ENCODE measurements at regions not wholly inside any gene's neighbourhood (a gene's known extent, or its start where the extent isn't known, plus 50 kb on each side); places are given as distances from the start of the nearest gene placed in this dataset.

GRCh38 chrX:124209792-124210576 is 122.5 kb upstream of the TEX13D start:
- Histone ChIP-seq H3K27ac (no peak overlapping the region), H3K4me1 (no peaks in the 10 kb centered on the region), H3K4me3 (no peak overlapping the region), H3K27me3 (no peaks in the 10 kb centered on the region), H3K36me3 (no peaks in the 10 kb centered on the region), H3K9me3 (no peaks in the 10 kb centered on the region)
- 38 to 45% methylated on average over 6 of the region's 6 CpGs for WGBS, 2 donors
- intact Hi-C loops (cut with DNase I): no loop called here
- no peak for TF ChIP-seq CTCF (IDR thresholded peaks at IDR 0.05)
- no peak for TF ChIP-seq POLR2A (IDR thresholded peaks at IDR 0.05)
- DNase-seq: no peak

GRCh38 chrX:124211312-124211942 is 121.0 kb upstream of the TEX13D start:
- 52 to 56% methylated on average over 3 of the region's 3 CpGs for WGBS, 2 donors
- Histone ChIP-seq H3K27ac (no peak overlapping the region), H3K4me1 (no peaks in the 10 kb centered on the region), H3K27me3 (no peaks in the 10 kb centered on the region), H3K36me3 (no peaks in the 10 kb centered on the region), H3K4me3 (no peak overlapping the region), H3K9me3 (no peaks in the 10 kb centered on the region)
- DNase-seq: no peak
- intact Hi-C loops (cut with DNase I): no loop called here
- TF ChIP-seq CTCF (IDR thresholded peaks at IDR 0.05): peak in 3 of 6 experiments; percentile 34 to 50 (median 40)
- TF ChIP-seq POLR2A (IDR thresholded peaks at IDR 0.05): no peak

GRCh38 chrX:124212622-124213021 is 119.8 kb upstream of the TEX13D start:
- WGBS, 2 donors: 50 to 60% methylated on average over 3 of the region's 3 CpGs
- DNase-seq: no peak
- H3K36me3 ChIP-seq: no peaks in the 10 kb centered on the region
- no peaks in the 10 kb centered on the region for H3K9me3 ChIP-seq
- intact Hi-C loops (cut with DNase I): no loop called here
- H3K27me3 ChIP-seq: no peaks in the 10 kb centered on the region
- no peak overlapping the region for H3K4me3 ChIP-seq
- H3K4me1 ChIP-seq: no peaks in the 10 kb centered on the region
- TF ChIP-seq CTCF (IDR thresholded peaks at IDR 0.05) (no peak), POLR2A (IDR thresholded peaks at IDR 0.05) (no peak)
- H3K27ac ChIP-seq: no peak overlapping the region

GRCh38 chrX:124215786-124216185 is 116.7 kb upstream of the TEX13D start:
- no peaks in the 10 kb centered on the region for H3K36me3 ChIP-seq
- no peaks in the 10 kb centered on the region for H3K9me3 ChIP-seq
- no peak overlapping the region for H3K27ac ChIP-seq
- intact Hi-C loops (cut with DNase I): no loop called here
- TF ChIP-seq CTCF (IDR thresholded peaks at IDR 0.05) (no peak), POLR2A (IDR thresholded peaks at IDR 0.05) (no peak)
- H3K4me3 ChIP-seq: no peak overlapping the region
- H3K27me3 ChIP-seq: no peaks in the 10 kb centered on the region
- 85 to 98% methylated on average over 4 of the region's 4 CpGs for WGBS, 2 donors
- no peaks in the 10 kb centered on the region for H3K4me1 ChIP-seq
- no peak for DNase-seq

GRCh38 chrX:124216396-124217115 is 115.9 kb upstream of the TEX13D start:
- WGBS, 2 donors: 63 to 83% methylated on average over 2 to 8 of the region's 8 CpGs
- TF ChIP-seq CTCF (IDR thresholded peaks at IDR 0.05): no peak
- TF ChIP-seq POLR2A (IDR thresholded peaks at IDR 0.05): no peak
- H3K4me1 ChIP-seq: no peaks in the 10 kb centered on the region
- H3K27ac ChIP-seq: no peak overlapping the region
- H3K36me3 ChIP-seq: no peaks in the 10 kb centered on the region
- H3K4me3 ChIP-seq: no peak overlapping the region
- no peak for DNase-seq
- intact Hi-C loops (cut with DNase I): no loop called here
- H3K9me3 ChIP-seq: no peaks in the 10 kb centered on the region
- no peaks in the 10 kb centered on the region for H3K27me3 ChIP-seq
